Muscle of back (tissue), 3 donors: ENCODE measurements at regions not wholly inside any gene's neighbourhood (a gene's known extent, or its start where the extent isn't known, plus 50 kb on each side); places are given as distances from the start of the nearest gene placed in this dataset.
A peak's percentile ranks its signal among the peaks of the same experiment; 100 is the strongest.

Experiments
- DNase-seq, 3 donors: peaks; one replicate each; pipeline versions ENCODE4 v3.0.0 to v3.0.0-alpha.2; 2013

GRCh38 chr18:78875016-78875777, 104.4 kb upstream of the SALL3 start:
- peak in 1 of 3 donors; percentile 13 for DNase-seq

DNA sequence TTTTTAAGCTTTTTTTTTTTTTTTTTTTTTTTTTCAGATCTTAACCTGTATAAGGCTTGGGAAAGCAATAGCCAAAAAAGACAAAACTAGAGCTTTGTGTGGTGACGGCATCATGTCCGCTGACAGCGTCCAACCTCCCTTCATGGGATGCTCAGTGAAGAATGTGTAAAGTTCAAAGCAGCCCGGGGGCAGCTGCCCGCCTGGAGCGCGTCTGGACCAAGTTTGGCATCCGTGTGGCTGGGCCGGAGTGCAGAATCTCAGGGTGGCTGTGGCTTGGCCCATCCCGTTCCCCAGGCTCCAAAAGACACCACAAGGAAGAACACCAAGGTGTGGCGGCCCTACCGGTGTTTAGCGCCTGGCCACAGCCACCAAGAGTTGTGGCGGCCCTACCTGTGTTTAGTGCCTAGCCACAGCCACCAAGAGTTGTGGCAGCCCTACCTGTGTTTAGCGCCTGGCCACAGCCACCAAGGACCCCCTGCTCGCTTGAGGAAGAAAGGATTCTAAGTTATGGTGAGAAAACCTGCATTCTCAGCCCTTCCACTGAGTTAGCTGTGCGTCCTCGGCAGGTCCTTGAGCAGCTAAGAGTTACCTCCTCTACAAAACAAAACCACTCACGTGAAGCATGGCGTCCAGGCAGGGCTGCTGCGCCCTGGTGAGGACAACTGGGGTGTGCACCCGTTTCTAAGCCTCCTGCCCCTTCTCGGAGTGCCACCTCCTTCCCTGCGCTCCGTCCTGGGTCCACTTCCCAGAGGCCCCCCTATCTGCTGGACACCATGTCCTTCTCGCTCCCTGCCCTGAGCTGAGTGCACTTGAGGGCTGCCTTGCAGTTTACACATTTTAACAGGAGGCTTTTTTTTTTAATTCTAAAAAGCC, 103.6 kb upstream of the SALL3 start:
- no peak for DNase-seq

DNA sequence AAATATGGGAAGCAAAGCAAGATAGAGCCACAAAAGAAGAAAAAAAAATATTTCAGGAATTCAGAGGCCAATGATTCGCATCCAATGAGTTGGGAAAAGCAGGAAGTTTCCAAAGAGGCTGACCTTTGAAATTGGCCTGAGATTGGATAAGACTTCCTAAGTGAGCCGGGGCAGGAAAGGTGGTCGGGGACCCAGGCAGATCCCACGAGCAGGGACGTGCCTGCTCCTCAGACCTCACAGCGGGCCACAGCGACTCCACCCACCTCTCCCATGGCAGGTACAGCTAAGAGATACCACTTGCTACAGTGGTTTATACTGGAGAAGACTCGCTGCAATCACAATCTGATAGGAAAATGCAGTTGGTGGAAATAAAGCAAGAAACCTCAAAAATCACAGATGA, 102.8 kb upstream of the SALL3 start:
- no peak for DNase-seq

GRCh38 chr18:78878335-78878734, 101.3 kb upstream of the SALL3 start:
- DNase-seq: no peak

DNA sequence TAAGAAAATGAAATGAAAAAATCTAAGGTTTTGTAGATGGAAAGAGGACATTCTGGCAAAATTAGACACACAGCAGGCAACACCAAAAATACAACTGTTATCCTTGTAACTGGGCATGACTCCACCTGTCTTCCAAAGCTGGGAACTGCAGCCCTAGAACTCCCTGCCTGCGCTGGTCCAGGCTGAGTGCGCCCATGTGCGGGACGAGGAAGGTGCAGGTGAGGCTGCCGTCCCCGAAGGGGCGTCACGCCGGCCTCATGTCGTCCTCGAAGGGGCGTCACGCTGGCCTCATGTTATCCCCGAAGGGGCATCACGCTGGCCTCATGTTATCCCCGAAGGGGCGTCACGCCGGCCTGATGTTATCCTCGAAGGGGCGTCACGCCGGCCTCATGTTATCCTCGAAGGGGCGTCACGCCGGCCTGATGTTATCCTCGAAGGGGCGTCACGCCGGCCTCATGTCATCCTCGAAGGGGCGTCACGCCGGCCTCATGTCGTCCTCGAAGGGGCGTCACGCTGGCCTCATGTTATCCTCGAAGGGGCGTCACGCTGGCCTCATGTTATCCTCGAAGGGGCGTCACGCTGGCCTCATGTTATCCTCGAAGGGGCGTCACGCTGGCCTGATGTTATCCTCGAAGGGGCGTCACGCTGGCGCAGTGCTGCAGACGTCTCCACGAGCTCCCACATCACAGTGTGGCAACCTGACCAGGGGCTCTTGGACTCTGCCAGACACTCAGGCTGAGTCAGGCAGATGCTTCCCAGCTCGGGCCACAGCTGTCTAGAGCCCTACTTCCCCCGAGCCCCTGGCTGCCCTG, 100.3 kb upstream of the SALL3 start:
- DNase-seq: peak in 1 of 3 donors; percentile 28

- no peak for DNase-seq
Observed at GRCh38 chr18:78882585-78882984, 97.0 kb upstream of the SALL3 start.

- DNase-seq: no peak
Observed at GRCh38 chr18:78883501-78883900, 96.1 kb upstream of the SALL3 start.

- DNase-seq: no peak
Observed at GRCh38 chr18:78884502-78884901, 95.1 kb upstream of the SALL3 start.

DNA sequence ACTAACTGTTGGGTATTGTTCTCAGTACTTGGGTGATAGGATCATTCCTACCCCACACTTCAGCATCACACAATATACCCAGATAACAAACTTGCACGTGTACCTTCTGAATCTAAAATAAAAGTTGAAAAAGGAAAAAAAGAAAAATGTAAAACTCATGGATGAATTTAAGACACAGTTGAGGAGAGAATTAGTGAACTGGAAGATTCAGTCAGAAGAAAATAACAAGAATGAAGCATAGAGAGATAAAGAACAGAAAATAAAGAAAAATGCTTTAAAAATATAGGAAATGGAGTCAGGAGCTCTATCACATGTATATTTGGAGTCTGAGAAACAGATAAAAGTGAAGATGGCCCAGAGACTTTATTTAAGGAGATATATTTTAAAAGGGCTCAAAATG, 90.4 kb upstream of the SALL3 start:
- no peak for DNase-seq

- no peak for DNase-seq
Observed at GRCh38 chr18:78890388-78890787, 89.2 kb upstream of the SALL3 start.

- DNase-seq: no peak
Observed at GRCh38 chr18:78891185-78891762, 88.3 kb upstream of the SALL3 start.

- no peak for DNase-seq
Observed at GRCh38 chr18:78892177-78892576, 87.4 kb upstream of the SALL3 start.

GRCh38 chr18:78892721-78893120, 86.9 kb upstream of the SALL3 start:
- no peak for DNase-seq

GRCh38 chr18:78893281-78894032, 86.2 kb upstream of the SALL3 start:
- DNase-seq: no peak

- no peak for DNase-seq
Observed at GRCh38 chr18:78894033-78894305, 85.6 kb upstream of the SALL3 start.

- no peak for DNase-seq
Observed at GRCh38 chr18:78895207-78896001, 84.2 kb upstream of the SALL3 start.

GRCh38 chr18:78896111-78896905, 83.3 kb upstream of the SALL3 start:
- DNase-seq: no peak

DNA sequence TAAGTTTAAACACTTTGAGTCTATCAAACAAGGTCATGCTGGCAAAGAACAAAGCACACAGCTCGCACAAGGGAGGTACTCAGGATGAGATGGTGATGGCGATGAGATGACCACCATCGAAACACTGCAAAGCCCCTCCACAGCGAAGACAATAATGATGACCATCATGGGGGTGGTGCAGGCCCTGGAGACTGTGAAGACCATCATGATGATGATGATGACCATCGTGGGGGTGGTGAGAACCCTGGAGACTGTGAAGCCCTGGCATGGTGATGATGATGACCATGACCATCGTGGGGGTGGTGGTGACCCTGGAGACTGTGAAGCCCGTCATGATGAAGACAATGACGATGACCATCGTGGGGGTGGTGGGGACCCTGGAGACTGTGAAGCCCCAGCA, 81.6 kb upstream of the SALL3 start:
- DNase-seq: no peak

DNA sequence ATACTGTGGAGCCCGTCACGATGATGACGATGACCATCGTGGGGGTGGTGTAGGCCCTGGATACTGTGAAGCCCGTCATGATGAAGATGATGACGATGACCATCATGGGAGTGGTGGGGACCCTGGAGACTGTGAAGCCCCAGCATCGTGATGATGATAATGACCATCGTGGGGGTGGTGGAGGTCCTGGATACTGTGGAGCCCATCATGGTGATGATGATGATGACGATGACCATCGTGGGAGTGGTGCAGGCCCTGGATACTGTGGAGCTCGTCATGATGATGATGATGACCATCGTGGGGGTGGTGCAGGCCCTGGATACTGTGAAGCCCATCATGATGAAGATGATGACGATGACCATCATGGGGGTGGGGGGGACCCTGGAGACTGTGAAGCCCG, 81.0 kb upstream of the SALL3 start:
- DNase-seq: no peak

DNA sequence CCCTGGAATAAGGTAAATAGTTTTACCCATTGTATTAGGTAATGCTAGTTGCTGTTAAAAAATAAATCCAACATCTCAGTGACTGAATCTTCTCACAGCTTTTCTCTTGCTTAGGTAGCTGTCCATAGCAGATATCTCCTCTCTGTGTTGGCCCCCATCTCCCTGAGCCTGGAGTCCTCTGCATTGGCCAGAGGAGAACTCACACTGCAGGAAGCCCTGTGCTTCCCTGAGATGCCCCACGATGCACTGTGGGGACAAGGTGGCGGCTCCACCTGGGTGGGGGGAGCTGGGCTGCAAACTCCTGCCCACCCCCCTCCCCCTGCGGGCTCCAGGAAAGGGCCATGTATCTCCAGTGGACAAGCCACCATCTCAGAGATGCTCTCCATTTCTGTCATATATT, 80.4 kb upstream of the SALL3 start:
- DNase-seq: no peak
